ENCODE measurements at regions not wholly inside any gene's neighbourhood (a gene's known extent, or its start where the extent isn't known, plus 50 kb on each side); places are given as distances from the start of the nearest gene placed in this dataset.

DNA sequence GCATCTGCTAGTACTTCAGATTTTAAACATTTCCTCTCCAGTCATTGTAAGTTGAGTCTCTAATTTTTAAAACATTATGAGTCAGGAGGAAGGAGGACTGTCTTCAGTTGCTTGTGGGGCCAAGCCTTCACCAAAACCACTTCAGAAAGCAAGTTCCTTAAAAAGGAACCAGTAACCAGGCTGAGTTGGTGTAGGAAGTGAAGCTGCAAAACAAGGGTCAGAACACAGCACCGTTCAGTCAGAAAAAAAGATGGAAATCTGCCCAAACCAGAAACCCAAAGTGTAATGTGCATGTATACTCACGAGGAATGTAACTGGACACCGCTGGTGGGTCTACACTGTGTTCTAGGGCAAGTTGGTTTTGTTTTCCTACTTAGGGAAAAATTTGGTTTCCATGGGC lies 402.1 kb downstream of the SETD4 start:
- no peak for TF ChIP-seq RAD21 (IDR thresholded peaks at IDR 0.05; ENCODE audit: low read length)
- no peak for TF ChIP-seq EP300 (IDR thresholded peaks at IDR 0.05; ENCODE audit: borderline replicate concordance in 1 of 2, low read depth in 1 of 2, low read length in 1 of 2)
- TF ChIP-seq POLR2AphosphoS5 (IDR thresholded peaks at IDR 0.05; ENCODE audit: low read depth, low read length), result no peak
- no peak for TF ChIP-seq GABPA (IDR thresholded peaks at IDR 0.05; ENCODE audit: low read depth)
- TF ChIP-seq, protein P1, sequence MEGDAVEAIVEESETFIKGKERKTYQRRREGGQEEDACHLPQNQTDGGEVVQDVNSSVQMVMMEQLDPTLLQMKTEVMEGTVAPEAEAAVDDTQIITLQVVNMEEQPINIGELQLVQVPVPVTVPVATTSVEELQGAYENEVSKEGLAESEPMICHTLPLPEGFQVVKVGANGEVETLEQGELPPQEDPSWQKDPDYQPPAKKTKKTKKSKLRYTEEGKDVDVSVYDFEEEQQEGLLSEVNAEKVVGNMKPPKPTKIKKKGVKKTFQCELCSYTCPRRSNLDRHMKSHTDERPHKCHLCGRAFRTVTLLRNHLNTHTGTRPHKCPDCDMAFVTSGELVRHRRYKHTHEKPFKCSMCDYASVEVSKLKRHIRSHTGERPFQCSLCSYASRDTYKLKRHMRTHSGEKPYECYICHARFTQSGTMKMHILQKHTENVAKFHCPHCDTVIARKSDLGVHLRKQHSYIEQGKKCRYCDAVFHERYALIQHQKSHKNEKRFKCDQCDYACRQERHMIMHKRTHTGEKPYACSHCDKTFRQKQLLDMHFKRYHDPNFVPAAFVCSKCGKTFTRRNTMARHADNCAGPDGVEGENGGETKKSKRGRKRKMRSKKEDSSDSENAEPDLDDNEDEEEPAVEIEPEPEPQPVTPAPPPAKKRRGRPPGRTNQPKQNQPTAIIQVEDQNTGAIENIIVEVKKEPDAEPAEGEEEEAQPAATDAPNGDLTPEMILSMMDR (IDR thresholded peaks at IDR 0.05), result no peak
- TF ChIP-seq FOSL2 (IDR thresholded peaks at IDR 0.05; ENCODE audit: borderline replicate concordance, low read depth), result no peak
- no peak for TF ChIP-seq CHD2 (IDR thresholded peaks at IDR 0.05; ENCODE audit: low read length, partially characterized antibody)
- TF ChIP-seq JUND (IDR thresholded peaks at IDR 0.05), result no peak

Measured in SK-N-SH (cell line).